GM12878 (cell line): ENCODE measurements at regions not wholly inside any gene's neighbourhood (a gene's known extent, or its start where the extent isn't known, plus 50 kb on each side); places are given as distances from the start of the nearest gene placed in this dataset.

ENCODE experiments used
- ATAC-seq: fragments of 200-7000 bp; cut with Tn5 transposase; 3 replicates; pipeline ENCODE4 v1.9.1; 2020; ENCODE audit warnings: mild to moderate bottlenecking, moderate library complexity
- BruUV-seq: library from RNA; stranded (reverse); fragments of 400-500 nt; replicated peaks from 2 replicates; lab custom pipeline; 2021; lab: Mats Ljungman, UMichigan
- CTCF ChIA-PET: fragments of 300-600 bp; sonication (Branson Sonifier 250); formaldehyde crosslinking; extraction: SDS; loops from one replicate; lab custom pipeline; 2021; ENCODE audit warnings: inconsistent platforms; lab: Yijun Ruan, JAX
- POLR2A ChIA-PET: fragments of 350-600 bp; formaldehyde crosslinking; extraction: SDS; loops from one replicate; lab custom pipeline; 2021; ENCODE audit warnings: inconsistent platforms; lab: Charles Lee
- RAD21 ChIA-PET: fragments of 300-600 bp; sonication (Branson Sonifier 250); formaldehyde crosslinking; loops from one replicate; lab custom pipeline; 2023; ENCODE audit warnings: antibody characterized with exemption; ENCODE audit not compliant: unreplicated experiment; lab: Charles Lee
- SMC1A ChIA-PET: fragments of 300-600 bp; sonication (Branson Sonifier 250); formaldehyde crosslinking; loops from one replicate; lab custom pipeline; 2023; ENCODE audit not compliant: unreplicated experiment, uncharacterized antibody; lab: Charles Lee
- DNase-seq: peaks from one replicate; pipeline ENCODE4 v3.0.0-alpha.2; 2011; ENCODE audit warnings: low read depth, low spot score
- FAIRE-seq: peaks from 3 replicates; lab custom pipeline; 2011; peaks lifted over from hg19 to GRCh38; lab: Jason Lieb, UNC
- H2AFZ ChIP-seq: 2 replicates; pipeline ENCODE4 v1.6.0; 2011; ENCODE audit warnings: low read depth, low read length, control low read depth; ENCODE audit not compliant: control insufficient read depth
- H3K27ac ChIP-seq: 2 replicates; pipeline ENCODE4 v1.5.1; 2011; ENCODE audit warnings: control low read depth; ENCODE audit not compliant: control insufficient read depth, insufficient read depth
- H3K27me3 ChIP-seq, 2 experiments: replicated peaks in 1 of 2; 2 replicates each; pipeline versions ENCODE4 v1.6.0 to v1.6.1; 2011; ENCODE audit warnings: low read length in 1 of 2; ENCODE audit not compliant: control insufficient read depth in 2 of 2, insufficient read depth in 2 of 2
- H3K36me3 ChIP-seq, 2 experiments: 2 replicates each; pipeline ENCODE4 v1.5.1; 2011; ENCODE audit warnings: low read length in 1 of 2; ENCODE audit not compliant: control insufficient read depth in 2 of 2, insufficient read depth in 2 of 2
- H3K4me1 ChIP-seq: 2 replicates; pipeline ENCODE4 v1.6.1; 2011; ENCODE audit warnings: mild to moderate bottlenecking, low read length, moderate library complexity, mixed read lengths; ENCODE audit not compliant: control insufficient read depth, insufficient read depth
- H3K4me2 ChIP-seq: 2 replicates; pipeline ENCODE4 v1.6.0; 2011; ENCODE audit warnings: control low read depth; ENCODE audit not compliant: control insufficient read depth, insufficient read depth
- H3K4me3 ChIP-seq: fragments of 200-600 bp; sonication (generic); 2 replicates; pipeline ENCODE4 v1.5.1; 2016
- H3K79me2 ChIP-seq: 2 replicates; pipeline ENCODE4 v1.6.0; 2011; ENCODE audit warnings: low read length; ENCODE audit not compliant: control insufficient read depth, insufficient read depth
- H3K9ac ChIP-seq: 2 replicates; pipeline ENCODE4 v1.8.0; 2011; ENCODE audit warnings: low read length, control low read depth, mixed read lengths; ENCODE audit not compliant: control insufficient read depth, insufficient read depth
- H3K9me3 ChIP-seq: replicated peaks from 3 replicates; pipeline ENCODE4 v1.5.1; 2011; ENCODE audit warnings: mild to moderate bottlenecking, low read length; ENCODE audit not compliant: control insufficient read depth, insufficient read depth
- H4K20me1 ChIP-seq: 2 replicates; pipeline ENCODE4 v1.6.0; 2011; ENCODE audit not compliant: control insufficient read depth, insufficient read depth
- BRCA1 ChIP-seq: IDR thresholded peaks from 2 replicates; pipeline ENCODE4 v1.6.1; 2011; ENCODE audit warnings: low read depth, low read length, improper control_type of control experiment
- E4F1 ChIP-seq: fragments of 450-650 bp; IDR thresholded peaks from 2 replicates; pipeline ENCODE4 v1.6.1; 2018; ENCODE audit warnings: borderline replicate concordance, mild to moderate bottlenecking; ENCODE audit not compliant: partially characterized antibody
- EP300 ChIP-seq, 2 experiments: fragments of 150-350 bp in 1 of 2; IDR thresholded peaks; 2 replicates each; pipeline ENCODE4 v1.6.1; 2011 to 2012; ENCODE audit warnings: low read depth in 2 of 2, low read length in 2 of 2, borderline replicate concordance in 1 of 2, improper control_type of control experiment in 1 of 2, inconsistent platforms in 1 of 2; ENCODE audit not compliant: control insufficient read depth in 1 of 2
- EZH2 ChIP-seq: IDR thresholded peaks from 2 replicates; pipeline ENCODE4 v1.6.1; 2012; ENCODE audit warnings: low read depth, mild to moderate bottlenecking, control low read depth, inconsistent platforms, low read length, borderline replicate concordance; ENCODE audit not compliant: control insufficient read depth
- HCFC1 ChIP-seq: fragments of 150-350 bp; IDR thresholded peaks from 2 replicates; pipeline ENCODE4 v1.6.1; 2014; ENCODE audit warnings: low read length
- NR2F1 ChIP-seq: fragments of 450-650 bp; conservative IDR thresholded peaks from 2 replicates; pipeline ENCODE4 v1.6.1; 2017; ENCODE audit warnings: mild to moderate bottlenecking
- POLR2AphosphoS5 ChIP-seq: IDR thresholded peaks from 2 replicates; pipeline ENCODE4 v1.6.1; 2011; ENCODE audit warnings: mild to moderate bottlenecking, low read length, inconsistent platforms
- RAD21 ChIP-seq: IDR thresholded peaks from 2 replicates; pipeline ENCODE4 v1.6.1; 2011; ENCODE audit warnings: mild to moderate bottlenecking, low read depth, low read length, moderate library complexity; ENCODE audit not compliant: insufficient read depth
- TBL1XR1 ChIP-seq: IDR thresholded peaks from 2 replicates; pipeline ENCODE4 v1.6.1; 2012; ENCODE audit warnings: low read depth, low read length, improper control_type of control experiment
- ZNF24 ChIP-seq: fragments of 450-650 bp; IDR thresholded peaks from 2 replicates; pipeline ENCODE4 v1.6.1; 2017; ENCODE audit warnings: antibody characterized with exemption, mild to moderate bottlenecking
- WGBS: methylation state at CpG from one replicate; pipeline ENCODE4 v1.1.6; 2016; ENCODE audit warnings: low lambda C conversion rate; ENCODE audit not compliant: insufficient replicate concordance, insufficient coverage; ENCODE audit errors: missing lambda C conversion rate; 5-methylcytosine and 5-hydroxymethylcytosine counted together
- in situ Hi-C: fragments of 300-500 bp; cut with MboI; formaldehyde crosslinking; loops from 9 replicates; pipeline ENCODE4 v1.14.3; 2018; ENCODE audit warnings: mixed read lengths
- intact Hi-C: fragments of 100-400 bp; cut with micrococcal nuclease; formaldehyde crosslinking; loops from one replicate; pipeline ENCODE4 v1.14.2; 2022; ENCODE audit not compliant: unreplicated experiment

- FAIRE-seq = no peak
- POLR2A ChIA-PET = no interaction called here
- in situ Hi-C loops = no loop called here
Observed at GRCh38 chr3:73213896-73214295, 152.4 kb downstream of the EBLN2 start.

More at GRCh38 chr3:73213896-73214295, 152.4 kb downstream of the EBLN2 start:
- BruUV-seq = no TSS peak
- no peaks in the 10 kb centered on the region for H4K20me1 ChIP-seq
- no peak for ATAC-seq
- no peak overlapping the region for H3K9ac ChIP-seq
- CTCF ChIA-PET = no interaction called here
- DNase-seq = no peak
- no peaks in the 10 kb centered on the region for H3K4me1 ChIP-seq
- no peak for TF ChIP-seq E4F1
- TF ChIP-seq EZH2 = no peak
- TF ChIP-seq ZNF24 = no peak
- TF ChIP-seq POLR2AphosphoS5 = no peak
- no peak for TF ChIP-seq TBL1XR1
- no peak for TF ChIP-seq BRCA1
- no peak for TF ChIP-seq RAD21
- TF ChIP-seq EP300 (IDR thresholded peaks at IDR 0.05; ENCODE audit: borderline replicate concordance in 1 of 2, control insufficient read depth in 1 of 2, low read depth in 2 of 2, low read length in 2 of 2) = no peak
- TF ChIP-seq HCFC1 = no peak
- no peak for TF ChIP-seq NR2F1
- no peak overlapping the region for H3K4me3 ChIP-seq
- no peak overlapping the region for H3K4me2 ChIP-seq
- SMC1A ChIA-PET = no interaction called here
- no peaks in the 10 kb centered on the region for H3K36me3 ChIP-seq
- peaks cover 0 to 3% of the 10 kb centered on the region in 2 experiments; a peak in 1 of 4 replicates for H3K27me3 ChIP-seq
- H3K9me3 ChIP-seq = no peaks in the 10 kb centered on the region
- WGBS = 6% methylated on average over 1 of the region's 1 CpG
- RAD21 ChIA-PET = no interaction called here
- no peak overlapping the region for H3K27ac ChIP-seq
- intact Hi-C loops = no loop called here
- H2AFZ ChIP-seq = no peak overlapping the region
- no peaks in the 10 kb centered on the region for H3K79me2 ChIP-seq
